NT2/D1 (cell line): ENCODE measurements at regions not wholly inside any gene's neighbourhood (a gene's known extent, or its start where the extent isn't known, plus 50 kb on each side); places are given as distances from the start of the nearest gene placed in this dataset.

ENCODE experiments used
- DNase-seq: peaks from one replicate; pipeline ENCODE4 v3.0.0-alpha.2; 2011; ENCODE audit warnings: low read depth, low spot score
- H3K27me3 ChIP-seq: 2 replicates; pipeline ENCODE4 v1.6.0; 2011; ENCODE audit warnings: mild to moderate bottlenecking; ENCODE audit not compliant: insufficient read length, insufficient read depth
- H3K36me3 ChIP-seq: 2 replicates; pipeline ENCODE4 v1.6.1; 2011; ENCODE audit warnings: mild to moderate bottlenecking, low read length, mixed read lengths; ENCODE audit not compliant: insufficient read depth, insufficient read length
- H3K4me1 ChIP-seq: 2 replicates; pipeline ENCODE4 v1.5.1; 2011; ENCODE audit not compliant: insufficient read depth, insufficient read length
- H3K4me3 ChIP-seq: 2 replicates; pipeline ENCODE4 v1.5.1; 2011; ENCODE audit warnings: low read depth; ENCODE audit not compliant: insufficient read length
- H3K9ac ChIP-seq: 2 replicates; pipeline ENCODE4 v1.6.0; 2011; ENCODE audit warnings: low read depth; ENCODE audit not compliant: insufficient read length
- H3K9me3 ChIP-seq: 2 replicates; pipeline ENCODE4 v1.5.1; 2011; ENCODE audit warnings: mild to moderate bottlenecking, low read length; ENCODE audit not compliant: insufficient read depth
- SUZ12 ChIP-seq: IDR thresholded peaks from 2 replicates; pipeline ENCODE4 v1.6.1; 2011; ENCODE audit not compliant: insufficient read length, insufficient read depth; ENCODE audit errors: extremely low read depth
- YY1 ChIP-seq: IDR thresholded peaks from 2 replicates; pipeline ENCODE4 v1.6.1; 2011; ENCODE audit not compliant: insufficient read length, insufficient read depth
- ZNF274 ChIP-seq: IDR thresholded peaks from 2 replicates; pipeline ENCODE4 v1.6.1; 2011; ENCODE audit warnings: mild to moderate bottlenecking, low read depth, low read length

DNA sequence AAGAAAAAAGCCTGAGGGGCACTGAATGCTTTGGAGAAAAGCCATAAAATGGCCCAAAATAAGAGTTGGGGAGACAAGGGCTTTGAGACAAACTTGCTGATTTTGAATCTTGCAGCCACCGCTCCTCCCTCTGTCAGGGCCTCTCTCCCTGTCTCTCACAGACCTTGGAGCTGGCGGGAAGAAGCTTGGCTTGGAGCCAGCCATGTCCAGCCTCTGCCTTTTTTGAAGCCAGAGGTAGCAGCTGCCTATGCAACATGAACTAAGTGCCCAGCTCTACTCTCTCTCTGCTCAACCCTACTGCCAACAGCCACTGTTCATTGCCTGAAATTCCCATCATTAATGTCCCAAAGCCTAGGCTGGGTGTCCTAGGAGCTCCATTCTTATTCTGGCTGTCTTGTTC is 63.7 kb upstream of the CTNNBL1 start:
- TF ChIP-seq ZNF274: no peak
- TF ChIP-seq YY1: no peak
- no peak for TF ChIP-seq SUZ12
- peaks cover 12% of the 10 kb centered on the region; the same call in 1 of the 2 replicates for H3K9me3 ChIP-seq
- peaks cover 81% of the 10 kb centered on the region for H3K27me3 ChIP-seq
- H3K4me3 ChIP-seq: no peak overlapping the region
- no peak for DNase-seq
- H3K9ac ChIP-seq: no peak overlapping the region
- H3K4me1 ChIP-seq: no peaks in the 10 kb centered on the region
- H3K36me3 ChIP-seq: no peaks in the 10 kb centered on the region

DNA sequence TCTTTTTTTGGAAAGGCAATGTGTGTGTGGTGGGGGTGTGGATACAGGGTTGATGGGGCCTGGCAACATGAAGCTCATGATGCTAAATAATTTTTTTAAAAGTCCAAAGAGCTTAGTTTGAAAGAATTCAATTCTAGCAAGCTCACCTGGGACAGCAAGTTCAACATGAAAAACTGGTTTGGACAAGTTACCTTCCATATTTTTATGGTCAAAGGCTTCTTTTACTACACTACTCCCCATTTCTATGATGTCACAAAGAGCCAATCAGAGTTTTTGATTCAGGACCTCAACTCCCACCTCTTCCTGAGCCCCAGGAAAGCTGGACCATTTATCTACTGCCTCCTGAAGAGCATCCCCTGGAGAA is 66.1 kb upstream of the CTNNBL1 start:
- H3K9me3 ChIP-seq: no peaks in the 10 kb centered on the region
- H3K9ac ChIP-seq: no peak overlapping the region
- H3K4me3 ChIP-seq: no peak overlapping the region
- peaks cover 97% of the 10 kb centered on the region for H3K27me3 ChIP-seq
- TF ChIP-seq ZNF274: no peak
- TF ChIP-seq SUZ12: no peak
- TF ChIP-seq YY1: no peak
- no peaks in the 10 kb centered on the region for H3K36me3 ChIP-seq
- DNase-seq: no peak
- no peaks in the 10 kb centered on the region for H3K4me1 ChIP-seq

GRCh38 chr20:37627060-37627766 is 66.6 kb upstream of the CTNNBL1 start:
- peak; percentile 50 for DNase-seq
- no peak overlapping the region for H3K4me3 ChIP-seq
- peaks cover 97% of the 10 kb centered on the region for H3K27me3 ChIP-seq
- no peak overlapping the region for H3K9ac ChIP-seq
- TF ChIP-seq SUZ12: no peak
- no peak for TF ChIP-seq ZNF274
- TF ChIP-seq YY1: no peak
- no peaks in the 10 kb centered on the region for H3K4me1 ChIP-seq
- no peaks in the 10 kb centered on the region for H3K9me3 ChIP-seq
- H3K36me3 ChIP-seq: no peaks in the 10 kb centered on the region

DNA sequence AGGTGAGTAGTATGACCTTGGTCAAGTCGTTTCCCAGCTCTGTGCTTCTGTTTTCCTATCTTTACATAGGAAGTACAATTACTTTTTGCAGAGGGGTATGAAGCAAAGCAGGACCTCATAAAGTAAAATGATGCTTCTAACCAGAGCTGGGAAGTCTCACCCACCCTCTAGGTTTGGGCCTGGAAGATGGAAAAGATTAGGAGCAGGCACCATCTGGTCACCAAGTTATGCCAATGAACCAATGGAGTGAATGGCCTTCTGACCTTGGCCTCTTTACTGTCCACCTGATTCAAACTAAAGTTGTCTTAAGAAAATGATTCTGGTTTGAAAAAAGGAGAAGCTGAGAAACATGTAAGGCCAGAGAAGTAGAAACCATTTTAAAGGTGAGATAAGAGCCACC is 68.9 kb upstream of the CTNNBL1 start:
- Histone ChIP-seq H3K27me3 (peaks cover 94% of the 10 kb centered on the region), H3K9me3 (no peaks in the 10 kb centered on the region), H3K4me1 (no peaks in the 10 kb centered on the region), H3K36me3 (no peaks in the 10 kb centered on the region), H3K4me3 (no peak overlapping the region), H3K9ac (no peak overlapping the region)
- no peak for DNase-seq
- TF ChIP-seq YY1 (no peak), SUZ12 (no peak), ZNF274 (no peak)

GRCh38 chr20:37622728-37623127 is 71.1 kb upstream of the CTNNBL1 start:
- DNase-seq: no peak
- H3K9me3 ChIP-seq: no peaks in the 10 kb centered on the region
- H3K4me3 ChIP-seq: no peak overlapping the region
- TF ChIP-seq ZNF274: no peak
- no peak for TF ChIP-seq YY1
- no peak for TF ChIP-seq SUZ12
- no peaks in the 10 kb centered on the region for H3K36me3 ChIP-seq
- H3K27me3 ChIP-seq: peaks cover 91% of the 10 kb centered on the region
- H3K4me1 ChIP-seq: no peaks in the 10 kb centered on the region
- no peak overlapping the region for H3K9ac ChIP-seq

DNA sequence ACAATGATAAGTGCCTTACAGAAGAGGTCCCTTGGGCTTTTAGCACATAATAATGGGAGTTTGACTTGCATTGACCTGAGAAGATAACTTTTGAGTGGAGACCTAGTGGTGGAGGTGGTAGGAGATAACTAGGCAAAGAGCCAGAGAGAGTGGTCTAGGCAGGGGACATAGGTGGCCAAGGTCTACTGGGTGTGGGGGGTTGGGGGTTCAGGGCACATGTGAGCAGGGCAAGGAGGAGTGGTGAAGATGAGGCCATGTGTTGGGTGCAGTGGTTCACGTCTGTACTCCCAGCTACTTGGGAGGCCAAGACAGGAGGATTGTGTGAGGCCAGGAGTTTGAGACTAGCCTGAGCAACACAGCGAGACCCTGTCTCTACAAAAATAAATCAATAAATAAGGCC is 74.3 kb upstream of the CTNNBL1 start:
- Histone ChIP-seq H3K9ac (no peak overlapping the region), H3K4me1 (no peaks in the 10 kb centered on the region), H3K4me3 (no peak overlapping the region), H3K9me3 (no peaks in the 10 kb centered on the region), H3K36me3 (no peaks in the 10 kb centered on the region), H3K27me3 (peaks cover 66% of the 10 kb centered on the region)
- DNase-seq: no peak
- no peak for TF ChIP-seq YY1
- no peak for TF ChIP-seq SUZ12
- TF ChIP-seq ZNF274: no peak

- no peak overlapping the region for H3K9ac ChIP-seq
- H3K27me3 ChIP-seq: peaks cover 41% of the 10 kb centered on the region
- no peaks in the 10 kb centered on the region for H3K4me1 ChIP-seq
- TF ChIP-seq SUZ12 (no peak), YY1 (no peak), ZNF274 (no peak)
- no peaks in the 10 kb centered on the region for H3K36me3 ChIP-seq
- H3K4me3 ChIP-seq: no peak overlapping the region
- no peaks in the 10 kb centered on the region for H3K9me3 ChIP-seq
- DNase-seq: no peak
Observed at GRCh38 chr20:37616110-37616425, 77.8 kb upstream of the CTNNBL1 start.

DNA sequence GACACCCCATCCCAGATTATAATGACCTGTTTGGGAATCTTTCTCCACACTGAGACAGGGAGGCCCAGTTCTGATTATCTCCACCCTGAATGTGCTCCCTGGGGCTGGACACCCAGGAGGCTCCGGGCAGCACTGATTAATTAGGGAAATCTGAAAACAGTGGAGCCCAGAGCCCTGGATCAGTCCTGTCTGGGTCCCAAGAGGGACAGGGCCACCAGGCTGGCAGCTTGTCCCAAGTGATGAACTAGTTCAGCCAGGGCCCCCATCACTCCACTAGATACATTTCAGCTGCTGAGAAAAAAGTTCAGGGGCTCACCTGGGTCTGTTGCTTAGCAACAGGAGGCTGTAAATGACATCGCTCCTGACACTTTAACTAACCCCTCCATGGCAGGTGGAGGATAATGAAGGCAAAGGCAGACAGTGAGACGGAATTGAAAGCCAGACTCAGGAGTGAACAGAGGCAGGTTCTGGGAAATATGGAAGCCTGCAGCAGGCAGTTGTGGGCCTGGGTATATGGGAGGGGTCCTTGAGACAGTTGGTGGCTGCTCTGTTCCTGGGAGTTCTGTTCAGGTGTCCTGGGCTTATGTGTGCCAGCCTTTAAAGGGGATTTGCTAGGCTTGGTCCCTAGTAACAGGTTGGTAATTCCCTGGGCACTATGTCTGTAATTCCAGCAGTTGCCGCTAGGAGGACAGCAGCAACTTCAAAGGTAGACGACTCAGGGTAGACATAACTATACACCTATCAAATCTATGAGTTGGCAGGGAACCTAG is 78.3 kb upstream of the CTNNBL1 start:
- TF ChIP-seq YY1 (no peak), SUZ12 (no peak), ZNF274 (no peak)
- H3K4me1 ChIP-seq: no peaks in the 10 kb centered on the region
- peaks cover 35% of the 10 kb centered on the region for H3K27me3 ChIP-seq
- H3K4me3 ChIP-seq: no peak overlapping the region
- H3K36me3 ChIP-seq: no peaks in the 10 kb centered on the region
- peak; percentile 48 for DNase-seq
- no peak overlapping the region for H3K9ac ChIP-seq
- H3K9me3 ChIP-seq: no peaks in the 10 kb centered on the region
